Neural crest cell (in vitro differentiated cells): ENCODE measurements at regions not wholly inside any gene's neighbourhood (a gene's known extent, or its start where the extent isn't known, plus 50 kb on each side); places are given as distances from the start of the nearest gene placed in this dataset.

Experiments used
- DNase-seq: peaks from one replicate; pipeline ENCODE4 v3.0.0; 2021; ENCODE audit warnings: low read depth, mixed read lengths, low spot score
- H3K27ac Mint-ChIP-seq: one replicate; pipeline ENCODE4 v1.8.0; 2021; ENCODE audit warnings: mild to moderate bottlenecking, mixed read lengths; ENCODE audit not compliant: unreplicated experiment
- H3K27me3 Mint-ChIP-seq: 2 replicates; pipeline ENCODE4 v1.8.0; 2021; ENCODE audit warnings: low read depth, mild to moderate bottlenecking, mixed read lengths
- H3K36me3 Mint-ChIP-seq: 2 replicates; pipeline ENCODE4 v1.8.0; 2021; ENCODE audit warnings: low read depth, mild to moderate bottlenecking, mixed read lengths
- H3K4me1 Mint-ChIP-seq: 2 replicates; pipeline ENCODE4 v1.8.0; 2021; ENCODE audit warnings: mixed read lengths
- H3K4me3 Mint-ChIP-seq: one replicate; pipeline ENCODE4 v1.8.0; 2021; ENCODE audit warnings: mild to moderate bottlenecking, mixed read lengths
- H3K9me3 Mint-ChIP-seq: 2 replicates; pipeline ENCODE4 v1.8.0; 2021; ENCODE audit warnings: mixed read lengths
- TF ChIP-seq, protein P1 (sequence below): fragments of 200-600 bp; sonication (generic); conservative IDR thresholded peaks from 2 replicates; pipeline ENCODE4 v1.5.0; 2021; ENCODE audit warnings: antibody characterized with exemption, mild to moderate bottlenecking

GRCh38 chr7:130975731-130976130, 241.7 kb upstream of the KLF14 start:
- no peaks in the 10 kb centered on the region for H3K27me3 Mint-ChIP-seq
- H3K36me3 Mint-ChIP-seq, result peaks cover 12% of the 10 kb centered on the region
- TF ChIP-seq, protein P1, sequence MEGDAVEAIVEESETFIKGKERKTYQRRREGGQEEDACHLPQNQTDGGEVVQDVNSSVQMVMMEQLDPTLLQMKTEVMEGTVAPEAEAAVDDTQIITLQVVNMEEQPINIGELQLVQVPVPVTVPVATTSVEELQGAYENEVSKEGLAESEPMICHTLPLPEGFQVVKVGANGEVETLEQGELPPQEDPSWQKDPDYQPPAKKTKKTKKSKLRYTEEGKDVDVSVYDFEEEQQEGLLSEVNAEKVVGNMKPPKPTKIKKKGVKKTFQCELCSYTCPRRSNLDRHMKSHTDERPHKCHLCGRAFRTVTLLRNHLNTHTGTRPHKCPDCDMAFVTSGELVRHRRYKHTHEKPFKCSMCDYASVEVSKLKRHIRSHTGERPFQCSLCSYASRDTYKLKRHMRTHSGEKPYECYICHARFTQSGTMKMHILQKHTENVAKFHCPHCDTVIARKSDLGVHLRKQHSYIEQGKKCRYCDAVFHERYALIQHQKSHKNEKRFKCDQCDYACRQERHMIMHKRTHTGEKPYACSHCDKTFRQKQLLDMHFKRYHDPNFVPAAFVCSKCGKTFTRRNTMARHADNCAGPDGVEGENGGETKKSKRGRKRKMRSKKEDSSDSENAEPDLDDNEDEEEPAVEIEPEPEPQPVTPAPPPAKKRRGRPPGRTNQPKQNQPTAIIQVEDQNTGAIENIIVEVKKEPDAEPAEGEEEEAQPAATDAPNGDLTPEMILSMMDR, result no peak
- DNase-seq, result no peak
- H3K4me3 Mint-ChIP-seq, result no peak overlapping the region
- no peak overlapping the region for H3K27ac Mint-ChIP-seq
- H3K9me3 Mint-ChIP-seq, result peaks cover 7% of the 10 kb centered on the region
- no peaks in the 10 kb centered on the region for H3K4me1 Mint-ChIP-seq

- no peak for DNase-seq
These were observed 248.2 kb upstream of the KLF14 start for GRCh38 chr7:130982160-130982638.

DNA sequence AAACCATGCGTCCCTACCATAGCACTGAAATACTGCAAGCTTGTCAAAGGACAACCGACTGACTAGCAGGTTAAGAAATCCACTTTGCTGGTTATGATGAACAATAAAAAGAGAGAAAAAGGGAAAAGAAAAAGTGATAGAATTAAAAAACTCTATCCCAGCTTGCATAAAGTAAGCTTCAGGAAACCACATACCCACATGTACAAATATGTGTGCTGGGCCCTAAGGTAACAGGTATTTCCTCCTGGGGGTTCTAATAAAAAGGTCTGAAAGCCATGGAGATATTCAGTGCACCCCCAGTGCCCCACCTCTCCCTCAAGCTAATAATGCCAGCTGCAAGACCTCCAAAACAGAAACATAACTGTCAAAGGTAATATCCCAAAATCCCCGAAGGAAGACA, 248.6 kb upstream of the KLF14 start:
- no peak for DNase-seq
- no peaks in the 10 kb centered on the region for H3K4me1 Mint-ChIP-seq
- no peaks in the 10 kb centered on the region for H3K36me3 Mint-ChIP-seq
- TF ChIP-seq, protein P1, result no peak
- H3K4me3 Mint-ChIP-seq, result no peak overlapping the region
- no peaks in the 10 kb centered on the region for H3K9me3 Mint-ChIP-seq
- no peaks in the 10 kb centered on the region for H3K27me3 Mint-ChIP-seq
- H3K27ac Mint-ChIP-seq, result no peak overlapping the region

More at GRCh38 chr7:130982160-130982638, 248.2 kb upstream of the KLF14 start:
- TF ChIP-seq, protein P1, result peak; percentile 74
- Mint-ChIP-seq H3K27ac (no peak overlapping the region), H3K4me1 (no peaks in the 10 kb centered on the region), H3K4me3 (no peak overlapping the region), H3K36me3 (no peaks in the 10 kb centered on the region), H3K27me3 (no peaks in the 10 kb centered on the region), H3K9me3 (no peaks in the 10 kb centered on the region)

- no peak overlapping the region for H3K4me3 Mint-ChIP-seq
- peaks cover 9% of the 10 kb centered on the region for H3K4me1 Mint-ChIP-seq
- no peak overlapping the region for H3K27ac Mint-ChIP-seq
- no peaks in the 10 kb centered on the region for H3K9me3 Mint-ChIP-seq
- DNase-seq, result no peak
- TF ChIP-seq, protein P1, result no peak
- no peaks in the 10 kb centered on the region for H3K27me3 Mint-ChIP-seq
- H3K36me3 Mint-ChIP-seq, result no peaks in the 10 kb centered on the region
These were observed 251.4 kb upstream of the KLF14 start for GRCh38 chr7:130985361-130985760.

- no peaks in the 10 kb centered on the region for H3K36me3 Mint-ChIP-seq
- H3K4me3 Mint-ChIP-seq, result no peak overlapping the region
- no peaks in the 10 kb centered on the region for H3K27me3 Mint-ChIP-seq
- H3K4me1 Mint-ChIP-seq, result peaks cover 9% of the 10 kb centered on the region
- no peaks in the 10 kb centered on the region for H3K9me3 Mint-ChIP-seq
- TF ChIP-seq, protein P1, result no peak
- DNase-seq, result no peak
- H3K27ac Mint-ChIP-seq, result no peak overlapping the region
These were observed 252.3 kb upstream of the KLF14 start for GRCh38 chr7:130986261-130986690.

DNA sequence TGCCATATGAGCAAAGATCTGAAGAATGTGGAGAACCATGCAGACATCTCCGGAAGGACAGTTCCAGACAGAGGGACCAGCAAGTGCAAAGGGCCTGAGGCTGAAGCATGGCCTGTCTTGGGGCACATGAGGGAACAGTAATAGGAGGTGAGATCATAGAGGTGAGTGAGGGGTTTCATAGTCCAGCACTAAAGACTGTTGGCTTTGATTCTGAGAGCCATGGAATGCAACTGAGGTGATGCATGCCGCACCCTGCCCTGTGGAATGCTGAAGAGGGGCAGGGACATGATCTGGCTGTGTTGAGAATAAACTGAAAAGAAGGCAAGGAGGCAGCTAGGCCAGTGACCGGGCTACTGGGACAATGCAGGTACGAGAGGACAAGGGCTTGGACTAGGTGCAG, 253.1 kb upstream of the KLF14 start:
- TF ChIP-seq, protein P1, result no peak
- Mint-ChIP-seq H3K4me1 (peaks cover 9% of the 10 kb centered on the region), H3K27me3 (no peaks in the 10 kb centered on the region), H3K9me3 (no peaks in the 10 kb centered on the region), H3K4me3 (no peak overlapping the region), H3K27ac (no peak overlapping the region), H3K36me3 (no peaks in the 10 kb centered on the region)
- DNase-seq, result no peak
